LNCAP (cell line): ENCODE measurements at regions not wholly inside any gene's neighbourhood (a gene's known extent, or its start where the extent isn't known, plus 50 kb on each side); places are given as distances from the start of the nearest gene placed in this dataset.

ENCODE experiments used
- CTCF ChIP-seq: fragments of 450-650 bp; IDR thresholded peaks from 2 replicates; pipeline ENCODE4 v1.5.1; 2017; ENCODE audit warnings: mild to moderate bottlenecking

- no peak for TF ChIP-seq CTCF
Observed at GRCh38 chr12:114598111-114598510, 85.9 kb downstream of the TBX3 start.

- TF ChIP-seq CTCF: no peak
Observed at GRCh38 chr12:114592946-114593345, 91.0 kb downstream of the TBX3 start.

DNA sequence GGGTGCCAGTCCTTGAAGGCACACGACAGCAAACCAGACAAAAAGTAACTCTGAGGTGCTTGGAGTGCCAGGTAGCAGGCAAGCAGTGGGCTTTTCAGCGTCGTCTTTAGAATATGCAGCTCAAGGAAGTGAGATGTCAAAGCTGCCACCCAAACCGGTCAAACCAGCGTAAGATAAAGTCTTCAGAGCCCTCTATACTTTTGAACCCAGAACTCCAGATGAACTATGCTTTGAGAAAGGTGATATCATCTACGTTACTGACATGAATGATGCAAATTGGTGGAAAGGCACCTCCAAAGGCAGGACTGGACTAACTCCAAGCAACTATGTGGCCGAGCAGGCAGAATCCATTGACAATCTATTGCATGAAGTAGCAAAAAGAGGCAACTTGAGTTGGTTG lies 95.9 kb downstream of the TBX3 start:
- no peak for TF ChIP-seq CTCF

- TF ChIP-seq CTCF: no peak
Observed at GRCh38 chr12:114580306-114580705, 103.7 kb downstream of the TBX3 start.

GRCh38 chr12:114579389-114579788 lies 104.6 kb downstream of the TBX3 start:
- no peak for TF ChIP-seq CTCF

DNA sequence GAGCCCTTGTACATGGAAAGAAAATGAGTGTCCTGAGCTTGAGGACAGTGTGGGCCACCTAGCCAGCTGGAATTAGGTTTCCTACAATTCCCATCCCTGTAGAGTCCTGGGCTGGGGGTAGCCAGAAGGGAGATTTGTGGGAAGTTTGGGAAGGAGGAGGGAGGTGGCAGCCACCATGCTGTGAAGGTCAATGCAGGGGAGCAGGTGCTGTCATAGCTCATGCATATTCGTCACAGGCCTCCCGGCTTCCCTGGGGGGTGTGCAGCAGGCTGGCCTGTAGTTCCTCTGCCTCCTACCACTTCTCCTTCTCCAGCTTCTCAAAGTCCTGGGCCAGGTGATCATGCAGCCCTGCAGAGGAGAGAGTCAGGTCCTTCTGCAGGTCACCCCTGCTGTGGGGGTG lies 121.3 kb downstream of the TBX3 start:
- no peak for TF ChIP-seq CTCF

DNA sequence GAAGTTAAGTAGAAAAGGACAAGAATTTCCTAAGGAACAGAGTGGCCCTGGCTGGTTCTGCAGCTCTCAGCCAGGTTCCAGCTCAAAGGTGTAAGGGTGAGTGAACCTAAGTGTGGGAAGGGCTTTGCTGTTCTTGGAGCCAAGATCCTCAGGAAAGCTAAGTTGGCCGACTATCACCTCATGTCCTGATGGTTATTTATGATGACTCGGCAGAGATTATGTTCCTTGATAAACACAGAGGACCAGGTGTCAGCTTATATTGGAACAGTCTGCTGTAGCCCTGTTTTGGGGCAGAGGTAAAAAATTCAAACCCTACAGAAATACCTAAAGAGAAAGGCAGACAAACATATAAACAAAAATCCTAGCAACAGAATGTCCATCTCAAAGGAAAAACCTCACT lies 128.5 kb downstream of the TBX3 start:
- no peak for TF ChIP-seq CTCF

DNA sequence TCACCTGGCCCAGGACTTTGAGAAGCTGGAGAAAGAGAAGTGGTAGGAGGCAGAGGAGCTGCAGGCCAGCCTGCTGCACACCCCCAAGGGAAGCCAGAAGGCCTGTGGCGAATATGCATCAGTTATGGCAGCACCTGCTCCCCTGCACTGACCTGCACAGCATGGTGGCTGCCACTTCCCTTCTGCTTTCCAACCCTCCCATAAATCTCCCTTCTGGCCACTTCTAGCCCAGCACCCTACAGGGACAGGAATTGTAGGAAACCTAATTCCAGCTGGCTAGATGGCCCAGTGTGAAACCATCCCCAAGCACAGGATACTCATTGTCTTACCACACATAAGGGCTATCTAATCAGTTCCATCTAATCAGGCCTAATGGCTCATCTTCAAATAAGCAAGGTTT lies 136.3 kb downstream of the TBX3 start:
- TF ChIP-seq CTCF: no peak
